ENCODE measurements at regions not wholly inside any gene's neighbourhood (a gene's known extent, or its start where the extent isn't known, plus 50 kb on each side); places are given as distances from the start of the nearest gene placed in this dataset.

DNA sequence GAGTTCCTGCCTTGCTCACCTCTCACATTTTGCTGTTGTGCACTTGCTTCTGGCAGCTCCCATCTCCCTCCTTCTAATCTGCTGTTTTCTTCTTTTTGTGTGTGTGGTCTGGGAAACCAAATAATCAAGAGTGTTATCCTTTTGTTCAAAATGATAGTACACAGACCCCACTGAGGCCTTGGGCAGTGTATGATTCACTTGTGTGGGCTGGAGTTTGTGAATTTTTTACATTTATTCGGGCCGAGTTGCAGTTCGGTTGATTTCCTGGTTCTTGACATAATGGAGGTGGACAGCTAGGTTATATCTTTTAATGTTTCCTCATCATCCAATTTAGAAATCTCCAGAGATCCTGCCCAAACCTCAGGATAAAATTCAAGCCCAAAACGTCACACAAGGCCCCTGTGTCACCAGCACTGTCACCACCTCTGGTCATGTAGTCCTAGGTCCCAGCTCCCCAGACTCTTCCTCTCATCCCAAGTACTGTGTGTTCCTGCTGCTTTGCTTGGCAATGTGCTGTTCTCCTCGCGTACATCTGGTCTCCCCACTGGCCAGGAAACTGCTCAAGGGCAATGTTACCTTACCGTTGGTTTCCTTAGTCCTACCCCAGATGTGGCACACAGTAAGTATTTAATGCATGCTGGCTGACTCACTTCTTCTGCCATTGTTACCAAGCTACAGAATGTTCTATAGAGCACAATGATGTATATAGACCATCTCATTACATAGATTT, 55.7 kb upstream of the PHACTR2 start:
- no peak for DNase-seq

GRCh38 chr6:143621159-143621873, 56.4 kb upstream of the PHACTR2 start:
- DNase-seq, result no peak

DNA sequence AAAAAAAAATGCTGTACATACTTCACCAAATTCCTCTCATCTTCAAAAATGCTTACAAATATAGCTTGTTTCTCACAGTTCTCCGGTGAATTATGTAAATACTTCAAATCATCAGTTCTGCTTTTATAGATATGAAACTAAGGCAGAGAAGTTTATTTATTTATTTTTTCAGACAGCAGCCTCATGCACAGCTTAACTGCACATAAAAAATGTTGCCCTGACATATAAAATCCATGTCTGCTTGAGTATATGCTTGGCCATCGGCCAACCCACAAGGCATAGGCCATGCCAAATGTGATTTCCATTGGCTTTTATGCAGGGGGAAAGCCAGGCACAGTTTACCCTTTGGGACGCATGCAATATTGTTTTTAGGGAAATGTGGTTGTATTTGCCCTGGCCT, 57.3 kb upstream of the PHACTR2 start:
- no peak for DNase-seq

- DNase-seq, result no peak
Measured at GRCh38 chr6:143619824-143620401, 57.9 kb upstream of the PHACTR2 start.

DNA sequence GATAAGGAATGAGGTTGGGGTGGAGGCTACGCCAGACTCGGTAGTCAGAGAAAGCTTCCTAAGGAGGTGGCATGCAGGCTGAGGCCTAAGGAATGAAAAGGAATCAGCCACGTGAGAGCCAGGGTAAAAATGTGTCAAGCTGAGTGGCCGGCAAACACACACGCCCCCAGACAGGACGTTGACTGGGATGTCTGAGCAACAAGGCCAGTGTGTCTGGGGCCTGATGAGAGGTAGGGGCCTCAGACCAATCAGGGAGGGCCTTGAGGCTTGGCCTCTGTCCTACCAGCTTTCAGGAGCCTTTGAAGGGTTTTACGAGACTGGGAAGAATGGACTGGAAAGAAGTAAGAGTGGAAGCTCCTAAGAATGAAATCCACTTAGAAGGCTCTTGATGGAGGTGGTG, 61.0 kb upstream of the PHACTR2 start:
- no peak for DNase-seq

DNA sequence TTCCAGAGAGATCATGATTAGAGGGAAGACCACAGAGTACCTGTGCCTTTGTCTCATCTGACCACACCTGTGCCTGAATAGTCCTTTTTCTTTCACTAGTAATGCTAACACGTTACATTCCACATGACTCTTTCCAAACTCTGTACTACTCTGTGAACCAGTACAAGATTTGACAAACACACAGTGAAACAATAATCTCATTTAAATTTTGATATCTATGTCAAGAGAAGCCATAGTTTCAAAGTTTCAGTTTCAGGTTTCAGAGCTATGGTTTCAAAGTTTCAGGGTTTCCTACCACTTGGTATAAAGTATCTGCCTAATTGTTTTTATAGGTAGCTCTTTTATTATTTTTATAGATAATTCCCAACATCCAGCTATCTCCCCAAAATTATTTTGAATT, 62.0 kb upstream of the PHACTR2 start:
- no peak for DNase-seq

DNA sequence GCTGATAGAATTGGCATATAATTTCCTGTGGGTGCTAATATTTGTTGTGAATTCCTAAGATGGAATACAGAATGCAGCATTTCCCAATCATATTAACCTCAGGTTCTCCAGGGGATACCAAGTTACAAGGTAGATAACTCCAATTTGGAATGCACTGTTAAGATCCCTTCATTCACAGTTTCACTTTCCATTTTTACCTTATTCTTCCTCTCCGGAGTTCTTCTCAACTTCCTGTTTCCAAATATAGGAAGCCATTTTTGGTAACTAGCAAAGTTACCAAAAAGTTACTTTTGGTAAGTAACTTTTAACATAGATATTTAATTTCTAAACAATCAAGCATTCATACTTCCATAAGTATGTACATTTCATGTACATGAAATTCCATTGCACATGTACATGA, 63.5 kb upstream of the PHACTR2 start:
- DNase-seq, result no peak

DNA sequence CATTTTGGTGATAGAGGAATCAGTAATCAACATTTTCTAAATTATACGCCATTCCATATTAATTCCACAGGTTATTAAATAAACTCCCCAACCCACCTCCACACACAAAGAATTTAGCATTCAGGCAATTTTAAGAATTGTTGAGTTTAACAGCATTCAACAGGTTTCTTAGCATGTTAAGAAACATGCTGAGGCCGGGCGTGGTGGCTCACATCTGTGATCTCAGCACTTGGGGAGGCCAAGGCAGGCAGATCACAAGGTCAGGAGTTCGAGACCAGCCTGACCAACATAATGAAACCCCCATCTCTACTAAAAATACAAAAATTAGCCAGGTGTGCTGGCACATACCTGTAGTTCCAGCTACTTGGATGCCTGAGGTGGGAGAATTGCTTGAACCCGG, 64.0 kb upstream of the PHACTR2 start:
- no peak for DNase-seq

GRCh38 chr6:143612186-143612585, 65.6 kb upstream of the PHACTR2 start:
- no peak for DNase-seq

DNA sequence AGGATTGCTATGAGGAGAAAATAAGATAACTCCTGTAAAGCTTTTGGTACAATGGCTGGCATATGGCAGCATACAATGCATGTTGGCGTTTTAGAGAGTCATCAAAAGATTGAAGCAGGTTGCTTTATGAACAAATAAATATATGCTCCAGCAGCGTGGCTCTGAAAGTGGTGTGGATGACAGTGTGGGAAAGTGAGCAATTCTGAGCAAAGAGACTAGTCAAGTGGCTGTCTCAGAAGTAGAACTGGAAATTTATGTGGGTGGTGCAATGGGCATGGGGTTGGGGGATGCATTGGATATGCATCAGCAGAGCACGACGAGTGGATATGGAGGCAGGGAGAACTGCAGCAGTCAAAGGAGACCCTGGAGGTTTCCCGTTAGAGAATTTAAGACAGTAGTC, 66.2 kb upstream of the PHACTR2 start:
- DNase-seq, result no peak

GRCh38 chr6:143609972-143610371, 67.8 kb upstream of the PHACTR2 start:
- DNase-seq, result no peak

DNA sequence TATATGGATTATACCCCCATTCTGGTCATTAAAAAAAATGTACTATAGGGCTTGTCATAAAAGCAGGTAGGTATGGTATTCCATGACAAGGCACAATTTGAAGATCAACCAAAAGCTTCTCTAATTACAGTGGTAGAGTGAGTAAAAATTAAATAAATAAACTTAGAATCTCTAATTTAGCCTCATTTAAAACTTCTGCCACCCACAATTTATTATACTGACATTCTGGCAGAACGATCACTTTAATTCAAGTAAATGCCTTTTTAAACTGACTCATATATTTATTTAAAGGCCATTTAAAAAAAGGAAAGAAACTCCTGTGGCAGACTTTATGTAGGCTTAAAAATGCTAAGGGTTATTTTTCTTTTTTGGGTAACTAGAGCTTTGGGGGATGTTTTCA, 68.3 kb upstream of the PHACTR2 start:
- DNase-seq, result no peak

DNA sequence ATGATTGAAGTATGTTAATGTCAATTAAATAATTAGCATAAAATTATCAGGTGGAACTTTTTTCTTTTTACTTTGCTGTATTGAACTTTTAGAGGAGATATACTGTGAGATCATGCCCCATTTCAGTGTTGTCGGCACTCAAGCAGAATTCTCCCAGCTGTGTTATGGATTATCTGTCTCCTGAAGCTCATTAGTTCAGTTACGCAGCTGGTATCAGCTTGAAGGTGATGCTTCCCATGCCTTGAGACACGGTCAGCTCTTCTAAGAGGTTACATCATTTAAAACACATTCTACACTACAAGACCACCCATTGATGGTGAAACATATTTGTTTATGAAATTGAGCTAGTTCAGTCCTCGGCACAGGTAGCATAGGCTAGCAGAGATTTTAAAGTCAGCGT, 68.9 kb upstream of the PHACTR2 start:
- no peak for DNase-seq

DNA sequence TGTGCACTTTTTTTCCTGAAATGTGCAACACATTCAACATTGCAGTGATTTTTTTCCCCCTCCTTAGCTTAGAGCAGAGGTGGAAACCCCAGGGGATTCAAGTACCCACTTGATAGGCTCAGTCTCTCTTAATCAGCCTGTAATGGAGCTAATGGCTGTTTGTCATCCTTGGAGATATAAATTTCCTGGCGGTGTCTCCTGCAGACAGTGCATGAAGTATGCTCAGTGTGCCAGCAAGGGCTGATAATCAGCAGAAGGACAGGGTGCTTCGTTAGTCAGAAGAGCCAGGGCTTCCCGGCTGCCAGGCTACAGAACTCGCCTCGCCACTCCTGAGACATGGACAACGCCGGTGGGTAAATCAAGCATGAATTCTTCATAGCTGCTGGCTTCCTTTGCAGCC, 69.8 kb upstream of the PHACTR2 start:
- DNase-seq, result no peak

GRCh38 chr6:143607168-143607567, 70.6 kb upstream of the PHACTR2 start:
- DNase-seq, result no peak

DNA sequence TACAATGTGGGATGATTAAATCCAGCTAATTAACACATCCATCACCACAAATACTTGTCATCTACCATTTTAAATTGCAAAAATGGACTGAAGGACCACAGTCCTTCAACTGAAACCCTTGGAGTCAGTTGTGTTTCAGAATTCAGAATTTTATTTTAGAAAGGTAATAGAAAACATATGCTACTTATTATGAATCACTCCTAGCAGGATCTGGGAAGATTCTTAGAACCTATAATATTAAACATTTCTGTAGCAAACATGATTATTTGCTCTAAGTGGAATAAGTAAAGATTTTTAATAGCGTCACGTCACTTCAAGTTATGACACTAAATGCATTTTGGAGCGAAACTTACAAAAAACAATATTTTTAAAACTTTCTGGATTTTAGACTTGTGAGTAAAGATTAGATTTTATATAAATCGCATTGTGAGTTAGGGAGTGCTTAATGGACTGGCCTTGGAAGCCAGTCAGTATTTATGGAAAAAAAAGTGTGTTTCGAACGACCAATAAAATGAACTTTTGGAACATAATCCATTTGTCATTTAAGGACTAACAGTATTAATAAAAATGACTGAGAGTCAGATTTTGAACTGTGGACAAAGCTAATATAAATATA, 71.8 kb upstream of the PHACTR2 start:
- no peak for DNase-seq

GRCh38 chr6:143603455-143603854, 74.3 kb upstream of the PHACTR2 start:
- no peak for DNase-seq

DNA sequence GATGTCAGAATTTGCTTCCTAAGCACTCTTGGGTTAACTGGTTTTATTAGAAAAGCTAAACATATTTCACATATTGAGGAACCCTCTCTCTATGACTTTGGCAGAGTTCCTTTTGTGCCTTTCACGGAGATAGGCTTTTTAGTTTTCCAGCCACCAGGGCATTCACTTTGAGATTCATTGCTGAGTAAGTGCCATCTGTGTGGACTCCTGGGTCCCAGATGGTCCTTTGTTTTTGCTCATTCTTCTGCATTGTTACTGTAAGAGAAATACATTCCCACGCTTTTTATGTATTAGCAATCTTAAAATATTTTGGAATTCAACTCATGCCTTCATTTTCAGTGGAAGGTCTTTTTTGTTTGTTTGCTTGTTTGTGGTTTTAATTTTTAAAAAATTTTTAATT, 76.3 kb upstream of the PHACTR2 start:
- DNase-seq, result no peak

GRCh38 chr6:143600821-143601220, 76.9 kb upstream of the PHACTR2 start:
- DNase-seq, result no peak

GRCh38 chr6:143598466-143599080, 79.2 kb upstream of the PHACTR2 start:
- no peak for DNase-seq

DNA sequence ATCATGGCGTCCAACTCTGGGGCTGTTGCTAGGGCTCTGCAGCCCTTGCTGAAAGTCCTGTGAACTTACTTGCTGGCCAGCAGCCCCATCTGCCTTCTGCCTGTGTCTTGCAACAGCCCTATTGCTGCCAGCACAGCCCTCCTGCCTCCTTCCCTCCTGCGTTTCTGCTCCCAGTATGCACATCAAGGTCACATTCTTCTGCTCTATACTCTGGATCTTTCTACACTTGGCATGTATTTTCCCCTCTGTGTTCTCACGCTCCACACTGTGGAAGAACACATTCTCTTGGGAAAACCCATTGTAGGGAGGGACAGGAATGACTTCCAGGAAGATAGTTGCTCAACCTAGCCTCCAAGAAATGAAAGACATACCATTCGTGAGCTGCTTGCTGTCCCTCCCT, 80.9 kb upstream of the PHACTR2 start:
- no peak for DNase-seq

DNA sequence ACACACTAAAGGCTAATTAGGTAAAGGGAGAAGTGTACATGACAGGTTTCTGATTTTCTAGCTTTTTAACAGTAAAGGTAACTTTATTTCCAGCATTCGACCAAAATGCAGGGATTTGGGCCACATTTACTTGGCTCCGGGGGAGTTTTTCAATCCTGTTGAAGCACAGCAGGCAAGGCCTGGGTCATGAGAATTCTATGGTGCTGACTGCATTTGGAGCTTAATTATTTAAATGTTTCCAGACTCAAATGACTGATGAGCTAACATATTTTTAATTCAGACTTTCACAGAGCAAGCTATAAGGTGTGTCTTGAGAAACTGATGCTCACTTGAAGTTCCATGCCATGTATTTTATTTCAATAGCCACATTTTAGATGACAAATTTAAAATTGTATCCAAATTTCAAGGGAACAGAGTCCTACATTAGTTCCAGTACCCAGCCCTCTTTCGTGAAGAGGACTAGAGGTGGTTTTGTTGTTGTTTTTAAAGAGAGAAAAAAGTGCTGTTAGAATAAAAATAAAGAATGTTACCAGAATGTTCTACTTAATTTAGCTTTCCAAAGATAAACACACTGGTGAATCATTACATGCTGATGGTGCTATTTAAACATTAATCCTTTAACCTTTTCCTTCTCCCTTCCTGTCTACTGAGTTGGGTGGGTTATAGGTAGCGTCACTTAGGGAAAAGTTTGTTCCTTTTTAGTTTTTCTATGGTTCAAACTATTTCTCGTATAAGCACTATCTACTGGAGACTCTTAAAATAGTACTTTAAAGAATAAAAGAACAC, 82.3 kb upstream of the PHACTR2 start:
- DNase-seq, result no peak

DNA sequence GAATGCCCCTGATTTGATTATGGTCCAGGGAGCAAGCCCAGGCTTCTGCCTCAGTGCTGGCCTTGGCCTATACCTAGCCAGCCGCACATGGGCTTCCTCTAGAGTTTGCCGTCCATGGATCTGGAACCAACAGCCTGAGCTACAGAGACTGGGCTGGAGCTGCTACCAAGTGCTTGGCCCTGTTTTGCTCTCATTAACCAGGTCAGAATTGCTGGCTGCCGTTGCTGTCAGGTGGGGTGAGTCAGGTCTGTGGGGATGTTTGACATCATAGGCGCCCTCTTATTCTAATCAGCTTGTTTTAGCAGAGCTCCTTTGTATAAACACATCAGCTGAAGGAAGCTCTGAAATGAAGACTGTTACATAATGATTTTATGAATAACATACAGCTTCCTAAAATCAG, 83.1 kb upstream of the PHACTR2 start:
- peak; percentile 2 for DNase-seq
